HG03575 (cell line): ENCODE measurements at regions not wholly inside any gene's neighbourhood (a gene's known extent, or its start where the extent isn't known, plus 50 kb on each side); places are given as distances from the start of the nearest gene placed in this dataset.

Source experiments
- ATAC-seq: cut with Tn5 transposase; IDR thresholded peaks from one replicate; pipeline ENCODE4 v1.9.1; 2021; ENCODE audit not compliant: unreplicated experiment, insufficient number of reproducible peaks, low FRiP score; ENCODE audit errors: extremely low read depth

GRCh38 chr7:52540041-52540440 lies 495.4 kb upstream of the POM121L12 start:
- no peak for ATAC-seq

GRCh38 chr7:52539414-52539813 lies 496.0 kb upstream of the POM121L12 start:
- ATAC-seq, result no peak

- ATAC-seq, result no peak
Observed at GRCh38 chr7:52537051-52537450, 498.4 kb upstream of the POM121L12 start.

GRCh38 chr7:52525772-52526341 lies 509.6 kb upstream of the POM121L12 start:
- ATAC-seq, result no peak

- no peak for ATAC-seq
Observed at GRCh38 chr7:52518869-52519268, 516.6 kb upstream of the POM121L12 start.

GRCh38 chr7:52512656-52513055 lies 522.8 kb upstream of the POM121L12 start:
- ATAC-seq, result no peak

GRCh38 chr7:52507546-52508255 lies 527.7 kb upstream of the POM121L12 start:
- no peak for ATAC-seq

- no peak for ATAC-seq
Observed at GRCh38 chr7:52506325-52506724, 529.1 kb upstream of the POM121L12 start.

GRCh38 chr7:52504561-52504960 lies 530.9 kb upstream of the POM121L12 start:
- no peak for ATAC-seq

GRCh38 chr7:52502281-52502680 lies 533.2 kb upstream of the POM121L12 start:
- ATAC-seq, result no peak

- no peak for ATAC-seq
Observed at GRCh38 chr7:52501696-52502095, 533.7 kb upstream of the POM121L12 start.

GRCh38 chr7:52500841-52501240 lies 534.6 kb upstream of the POM121L12 start:
- no peak for ATAC-seq

- no peak for ATAC-seq
Observed at GRCh38 chr7:52498366-52498765, 537.1 kb upstream of the POM121L12 start.

- no peak for ATAC-seq
Observed at GRCh38 chr7:52486267-52486666, 549.2 kb upstream of the POM121L12 start.

- ATAC-seq, result no peak
Observed at GRCh38 chr7:52482076-52482475, 553.4 kb upstream of the POM121L12 start.

GRCh38 chr7:52481571-52481970 lies 553.9 kb upstream of the POM121L12 start:
- no peak for ATAC-seq

GRCh38 chr7:52479990-52480389 lies 555.4 kb upstream of the POM121L12 start:
- no peak for ATAC-seq

GRCh38 chr7:52475001-52475582 lies 560.3 kb upstream of the POM121L12 start:
- no peak for ATAC-seq

GRCh38 chr7:52473756-52474155 lies 561.7 kb upstream of the POM121L12 start:
- no peak for ATAC-seq

GRCh38 chr7:52472006-52472620 lies 563.3 kb upstream of the POM121L12 start:
- no peak for ATAC-seq
